Right renal pelvis (tissue), 4 donors: ENCODE measurements at regions not wholly inside any gene's neighbourhood (a gene's known extent, or its start where the extent isn't known, plus 50 kb on each side); places are given as distances from the start of the nearest gene placed in this dataset.

Source experiments
- DNase-seq, 4 donors: peaks; one replicate each; pipeline ENCODE4 v3.0.0-alpha.2; 2013; ENCODE audit warnings: low read depth in 4 of 4, low spot score in 3 of 4, missing footprints in 1 of 4

- DNase-seq = peak in 1 of 4 donors; percentile 44
Measured at GRCh38 chr2:136062066-136062837, 55.7 kb downstream of the CXCR4 start.

GRCh38 chr2:136060416-136060815 is 57.5 kb downstream of the CXCR4 start:
- no peak for DNase-seq

GRCh38 chr2:136059036-136059472 is 58.9 kb downstream of the CXCR4 start:
- DNase-seq = no peak

- DNase-seq = no peak
Measured at GRCh38 chr2:136058262-136058661, 59.7 kb downstream of the CXCR4 start.

GRCh38 chr2:136057802-136058140 is 60.2 kb downstream of the CXCR4 start:
- DNase-seq = no peak

- no peak for DNase-seq
Measured at GRCh38 chr2:136057023-136057801, 60.7 kb downstream of the CXCR4 start.

GRCh38 chr2:136055929-136056688 is 61.8 kb downstream of the CXCR4 start:
- DNase-seq = no peak

- DNase-seq = no peak
Measured at GRCh38 chr2:136054856-136055255, 63.1 kb downstream of the CXCR4 start.

GRCh38 chr2:136052369-136053362 is 65.3 kb downstream of the CXCR4 start:
- no peak for DNase-seq

- no peak for DNase-seq
Measured at GRCh38 chr2:136051725-136052048, 66.3 kb upstream of the DARS1 start.

GRCh38 chr2:136051001-136051724 is 65.7 kb upstream of the DARS1 start:
- no peak for DNase-seq

GRCh38 chr2:136049991-136050920 is 64.8 kb upstream of the DARS1 start:
- DNase-seq = no peak

- DNase-seq = no peak
Measured at GRCh38 chr2:136049011-136049742, 63.8 kb upstream of the DARS1 start.

- DNase-seq = no peak
Measured at GRCh38 chr2:136045835-136046570, 60.6 kb upstream of the DARS1 start.

- no peak for DNase-seq
Measured at GRCh38 chr2:136045344-136045743, 59.9 kb upstream of the DARS1 start.
